Naive B cell (primary cell): ENCODE measurements at regions not wholly inside any gene's neighbourhood (a gene's known extent, or its start where the extent isn't known, plus 50 kb on each side); places are given as distances from the start of the nearest gene placed in this dataset.

Experiments
- ATAC-seq, 2 donors: fragments of 150-1000 bp; cut with Tn5 transposase; 2 replicates each; pipeline ENCODE4 v1.10.0; 2021; ENCODE audit warnings: low read depth in 2 of 2, mild to moderate bottlenecking in 2 of 2, moderate library complexity in 2 of 2
- DNase-seq: peaks from one replicate; pipeline ENCODE4 v3.0.0; 2022
- H3K27ac Mint-ChIP-seq, 6 donors: one replicate each; pipeline ENCODE4 v1.8.0; 2020 to 2022; ENCODE audit warnings: mild to moderate bottlenecking in 6 of 6, mixed read lengths in 6 of 6, moderate library complexity in 5 of 6, inconsistent platforms in 2 of 6
- H3K27me3 Mint-ChIP-seq, 3 donors: one replicate each; pipeline ENCODE4 v1.8.0; 2021 to 2022; ENCODE audit warnings: mixed read lengths in 3 of 3, mild to moderate bottlenecking in 1 of 3
- H3K36me3 Mint-ChIP-seq, 2 donors: one replicate each; pipeline ENCODE4 v1.8.0; 2020 to 2022; ENCODE audit warnings: mixed read lengths in 2 of 2, inconsistent platforms in 1 of 2, mild to moderate bottlenecking in 1 of 2
- H3K4me1 Mint-ChIP-seq, 3 donors: one replicate each; pipeline ENCODE4 v1.8.0; 2020 to 2022; ENCODE audit warnings: mixed read lengths in 3 of 3, inconsistent platforms in 1 of 3, mild to moderate bottlenecking in 1 of 3, moderate library complexity in 1 of 3
- H3K4me3 Mint-ChIP-seq, 8 donors: one replicate each; pipeline ENCODE4 v1.8.0; 2020 to 2022; ENCODE audit warnings: mild to moderate bottlenecking in 8 of 8, mixed read lengths in 8 of 8, moderate library complexity in 8 of 8, inconsistent platforms in 2 of 8
- H3K9me3 Mint-ChIP-seq, 7 donors: one replicate each; pipeline ENCODE4 v1.8.0; 2020 to 2022; ENCODE audit warnings: mixed read lengths in 7 of 7, mild to moderate bottlenecking in 5 of 7, inconsistent platforms in 2 of 7, moderate library complexity in 1 of 7

DNA sequence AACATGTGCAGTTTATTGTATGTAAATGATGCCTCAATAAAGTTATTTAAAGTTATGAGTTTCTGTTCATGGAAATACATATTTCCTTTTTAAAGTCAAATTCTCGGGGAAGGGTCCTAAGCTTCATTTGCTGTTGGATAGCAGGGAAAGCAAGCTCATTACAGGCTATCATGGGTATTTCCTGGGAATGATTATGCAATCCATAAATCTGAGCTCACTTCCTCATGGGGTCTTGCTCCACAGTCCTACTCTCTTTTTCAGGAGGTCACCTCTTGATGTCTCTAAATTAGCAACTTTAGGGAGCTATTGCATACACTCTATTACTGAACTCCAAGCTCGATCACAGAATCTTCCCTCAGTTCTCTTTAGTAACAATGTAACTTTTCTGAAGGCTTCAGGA, 69.9 kb upstream of the TP63 start:
- ATAC-seq (no peak), DNase-seq (no peak)
- Mint-ChIP-seq H3K4me1 (peaks cover 0 to 2% (median 0%) of the 10 kb centered on the region in 3 donors), H3K9me3 (peaks cover 2 to 13% (median 7%) of the 10 kb centered on the region in 7 donors), H3K4me3 (no peak overlapping the region), H3K27ac (no peak overlapping the region), H3K27me3 (no peaks in the 10 kb centered on the region), H3K36me3 (no peaks in the 10 kb centered on the region)

DNA sequence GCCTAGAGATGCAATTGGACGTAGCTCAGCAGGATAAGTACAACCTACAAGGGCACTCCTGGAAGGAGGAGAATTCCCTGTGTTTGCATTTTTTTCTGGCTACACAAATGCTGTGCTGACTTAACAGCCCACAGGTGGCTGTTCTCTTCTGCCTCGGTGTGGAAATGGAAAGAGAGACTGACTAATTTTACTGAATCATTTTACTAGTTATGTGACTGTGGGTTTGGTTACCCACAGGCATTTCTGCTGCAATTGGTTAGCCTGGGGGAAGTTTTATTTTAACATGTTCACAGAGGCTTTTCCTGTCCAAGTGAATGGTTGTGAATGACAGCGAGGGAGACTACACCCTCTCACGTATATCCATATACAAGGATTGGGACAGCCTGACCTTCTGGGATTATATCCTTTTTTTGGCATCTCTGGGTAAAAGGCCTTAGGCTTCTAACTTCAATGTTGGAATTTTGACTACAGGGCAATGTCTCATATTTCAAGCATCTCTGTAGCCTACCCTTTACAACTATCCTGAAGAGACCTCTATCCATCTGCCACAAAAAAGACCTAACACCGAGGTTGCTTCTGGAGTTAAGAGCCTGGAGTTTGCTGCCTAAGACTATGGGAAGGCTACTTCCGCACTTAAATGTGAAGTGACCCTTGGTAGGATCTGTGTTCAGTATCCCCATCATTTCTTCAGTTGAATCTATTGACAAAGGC, 67.2 kb upstream of the TP63 start:
- peaks cover 0 to 4% (median under 1%) of the 10 kb centered on the region in 7 donors for H3K9me3 Mint-ChIP-seq

GRCh38 chr3:189566550-189567130, 64.5 kb upstream of the TP63 start:
- Mint-ChIP-seq H3K4me3 (no peak overlapping the region), H3K4me1 (peaks cover 0 to 8% (median 2%) of the 10 kb centered on the region in 3 donors)

More for the DNA sequence above, 67.2 kb upstream of the TP63 start:
- no peaks in the 10 kb centered on the region for H3K27me3 Mint-ChIP-seq
- H3K4me3 Mint-ChIP-seq: no peak overlapping the region
- H3K36me3 Mint-ChIP-seq: no peaks in the 10 kb centered on the region
- DNase-seq: no peak
- no peak for ATAC-seq
- peaks cover 0 to 8% (median 2%) of the 10 kb centered on the region in 3 donors for H3K4me1 Mint-ChIP-seq
- H3K27ac Mint-ChIP-seq: no peak overlapping the region

GRCh38 chr3:189567322-189567721, 63.9 kb upstream of the TP63 start:
- Mint-ChIP-seq H3K4me3 (no peak overlapping the region), H3K27me3 (no peaks in the 10 kb centered on the region), H3K4me1 (peaks cover 0 to 8% (median 2%) of the 10 kb centered on the region in 3 donors), H3K36me3 (no peaks in the 10 kb centered on the region), H3K27ac (peak overlapping the region in 2 of 6 donors; percentile 8 to 42), H3K9me3 (peaks cover 0 to 4% (median 0%) of the 10 kb centered on the region in 7 donors)
- no peak for DNase-seq
- no peak for ATAC-seq

More at GRCh38 chr3:189566550-189567130, 64.5 kb upstream of the TP63 start:
- Mint-ChIP-seq H3K36me3 (no peaks in the 10 kb centered on the region), H3K27me3 (no peaks in the 10 kb centered on the region), H3K9me3 (peaks cover 0 to 4% (median 0%) of the 10 kb centered on the region in 7 donors), H3K27ac (peak overlapping the region in 2 of 6 donors; percentile 21 to 49)
- DNase-seq: no peak
- ATAC-seq: no peak

DNA sequence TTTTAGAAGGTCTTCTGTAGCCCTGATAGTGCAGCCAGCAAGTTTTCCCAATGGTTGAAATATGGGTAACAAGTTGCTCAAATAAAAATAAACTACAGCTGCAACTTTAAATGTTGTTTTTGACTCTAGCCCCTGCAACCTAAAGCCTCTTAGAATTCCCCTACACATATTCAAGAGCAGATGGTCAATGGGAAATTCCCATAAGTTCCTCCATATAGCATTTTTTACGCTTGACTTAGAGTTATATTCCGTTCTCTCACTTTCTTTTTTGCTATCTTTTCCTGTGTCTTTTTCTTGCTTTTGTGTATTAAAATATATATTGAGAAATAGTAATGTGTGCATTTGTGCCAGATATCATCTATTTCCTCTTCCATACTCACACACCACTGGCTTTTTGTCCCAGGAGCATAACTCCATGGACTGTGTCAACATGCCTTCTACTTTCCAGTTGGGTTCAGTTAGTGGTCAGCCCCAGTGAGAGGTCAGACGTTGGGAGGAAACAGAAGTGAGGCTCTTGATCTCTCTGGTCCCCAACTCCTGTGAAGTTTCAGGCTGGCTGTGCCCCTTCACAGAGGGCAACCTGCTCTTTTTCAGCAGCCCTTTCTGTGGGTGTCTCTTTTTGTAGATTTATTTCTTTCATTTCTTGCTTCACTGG, 63.3 kb upstream of the TP63 start:
- Mint-ChIP-seq H3K27ac (peak overlapping the region in 3 of 6 donors; percentile 51 to 68 (median 67)), H3K36me3 (no peaks in the 10 kb centered on the region), H3K27me3 (no peaks in the 10 kb centered on the region), H3K4me3 (peak overlapping the region in 1 of 8 donors; percentile 8), H3K4me1 (peaks cover 0 to 8% (median 2%) of the 10 kb centered on the region in 3 donors), H3K9me3 (peaks cover 0 to 4% (median 0%) of the 10 kb centered on the region in 7 donors)
- no peak for DNase-seq
- peak in 1 of 2 donors; percentile 54 for ATAC-seq

DNA sequence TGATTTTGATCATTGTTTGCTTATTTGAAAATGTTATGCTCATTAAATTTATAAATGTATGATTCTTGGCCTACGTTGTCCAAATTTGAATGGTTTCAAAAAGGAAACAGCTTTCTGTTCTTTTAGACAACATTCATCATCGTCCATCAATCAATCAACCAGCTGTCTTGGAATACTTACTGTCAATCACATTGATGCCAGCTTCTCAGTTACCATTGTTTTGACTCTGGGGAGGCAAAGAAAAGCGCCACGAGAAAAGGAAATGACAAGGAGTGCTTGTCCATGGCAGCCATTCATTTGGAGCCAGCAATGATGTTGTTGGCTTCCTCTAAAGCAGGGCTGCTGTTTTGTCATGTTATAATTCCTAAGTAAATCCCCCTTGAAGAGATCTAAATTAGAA, 62.2 kb upstream of the TP63 start:
- Mint-ChIP-seq H3K4me3 (no peak overlapping the region), H3K27me3 (no peaks in the 10 kb centered on the region), H3K4me1 (peaks cover 0 to 8% (median 2%) of the 10 kb centered on the region in 3 donors), H3K36me3 (no peaks in the 10 kb centered on the region), H3K27ac (peak overlapping the region in 1 of 6 donors; percentile 31), H3K9me3 (peaks cover 0 to 4% (median 0%) of the 10 kb centered on the region in 7 donors)
- ATAC-seq: no peak
- no peak for DNase-seq

DNA sequence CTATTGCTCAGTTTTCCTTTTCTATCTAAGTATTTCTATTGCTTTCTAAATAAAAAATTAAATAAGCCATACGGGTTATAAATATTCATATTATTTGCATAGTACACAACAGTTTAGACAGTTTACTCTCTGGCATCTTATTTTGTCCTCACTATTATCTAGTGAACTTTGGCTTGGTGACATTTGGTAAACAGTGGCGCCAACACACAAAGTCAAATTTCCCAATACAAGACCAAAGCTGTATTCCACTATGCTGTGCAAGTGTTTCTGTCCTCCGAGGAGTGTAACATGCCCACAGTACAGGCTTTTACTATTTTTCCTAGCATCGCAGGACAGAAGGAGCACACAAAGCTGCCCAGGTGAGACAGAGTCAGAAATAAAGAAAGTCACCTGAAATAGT, 61.7 kb upstream of the TP63 start:
- peaks cover 0 to 4% (median 0%) of the 10 kb centered on the region in 7 donors for H3K9me3 Mint-ChIP-seq
- DNase-seq (no peak), ATAC-seq (no peak)
- no peaks in the 10 kb centered on the region for H3K27me3 Mint-ChIP-seq
- no peak overlapping the region for H3K4me3 Mint-ChIP-seq
- H3K27ac Mint-ChIP-seq: no peak overlapping the region
- H3K36me3 Mint-ChIP-seq: no peaks in the 10 kb centered on the region
- peaks cover 0 to 8% (median 1%) of the 10 kb centered on the region in 3 donors for H3K4me1 Mint-ChIP-seq

- ATAC-seq (peak; percentile 37 to 56), DNase-seq (no peak)
- Mint-ChIP-seq H3K36me3 (no peaks in the 10 kb centered on the region), H3K4me3 (no peak overlapping the region), H3K27ac (no peak overlapping the region), H3K4me1 (peaks cover 0 to 8% (median 0%) of the 10 kb centered on the region in 3 donors), H3K27me3 (no peaks in the 10 kb centered on the region), H3K9me3 (peaks cover 0 to 4% (median 0%) of the 10 kb centered on the region in 7 donors)
These were observed 60.3 kb upstream of the TP63 start for GRCh38 chr3:189570916-189571315.

- no peak overlapping the region for H3K4me3 Mint-ChIP-seq
- H3K9me3 Mint-ChIP-seq: peaks cover 0 to 4% (median 0%) of the 10 kb centered on the region in 7 donors
- H3K27me3 Mint-ChIP-seq: no peaks in the 10 kb centered on the region
- ATAC-seq: no peak
- H3K27ac Mint-ChIP-seq: no peak overlapping the region
- peaks cover 0 to 8% (median 0%) of the 10 kb centered on the region in 3 donors for H3K4me1 Mint-ChIP-seq
- DNase-seq: no peak
- no peaks in the 10 kb centered on the region for H3K36me3 Mint-ChIP-seq
These were observed 58.9 kb upstream of the TP63 start for GRCh38 chr3:189572249-189572648.

GRCh38 chr3:189573004-189573403, 58.2 kb upstream of the TP63 start:
- Mint-ChIP-seq H3K9me3 (peaks cover 0 to 5% (median 0%) of the 10 kb centered on the region in 7 donors), H3K27ac (no peak overlapping the region), H3K4me3 (no peak overlapping the region), H3K4me1 (peaks cover 0 to 4% (median 0%) of the 10 kb centered on the region in 3 donors), H3K36me3 (no peaks in the 10 kb centered on the region), H3K27me3 (no peaks in the 10 kb centered on the region)
- DNase-seq (no peak), ATAC-seq (no peak)

GRCh38 chr3:189576486-189576885, 54.7 kb upstream of the TP63 start:
- Mint-ChIP-seq H3K4me1 (no peaks in the 10 kb centered on the region), H3K27ac (no peak overlapping the region), H3K9me3 (peaks cover 0 to 6% (median 0%) of the 10 kb centered on the region in 7 donors), H3K4me3 (no peak overlapping the region), H3K36me3 (no peaks in the 10 kb centered on the region), H3K27me3 (no peaks in the 10 kb centered on the region)
- no peak for ATAC-seq
- no peak for DNase-seq

DNA sequence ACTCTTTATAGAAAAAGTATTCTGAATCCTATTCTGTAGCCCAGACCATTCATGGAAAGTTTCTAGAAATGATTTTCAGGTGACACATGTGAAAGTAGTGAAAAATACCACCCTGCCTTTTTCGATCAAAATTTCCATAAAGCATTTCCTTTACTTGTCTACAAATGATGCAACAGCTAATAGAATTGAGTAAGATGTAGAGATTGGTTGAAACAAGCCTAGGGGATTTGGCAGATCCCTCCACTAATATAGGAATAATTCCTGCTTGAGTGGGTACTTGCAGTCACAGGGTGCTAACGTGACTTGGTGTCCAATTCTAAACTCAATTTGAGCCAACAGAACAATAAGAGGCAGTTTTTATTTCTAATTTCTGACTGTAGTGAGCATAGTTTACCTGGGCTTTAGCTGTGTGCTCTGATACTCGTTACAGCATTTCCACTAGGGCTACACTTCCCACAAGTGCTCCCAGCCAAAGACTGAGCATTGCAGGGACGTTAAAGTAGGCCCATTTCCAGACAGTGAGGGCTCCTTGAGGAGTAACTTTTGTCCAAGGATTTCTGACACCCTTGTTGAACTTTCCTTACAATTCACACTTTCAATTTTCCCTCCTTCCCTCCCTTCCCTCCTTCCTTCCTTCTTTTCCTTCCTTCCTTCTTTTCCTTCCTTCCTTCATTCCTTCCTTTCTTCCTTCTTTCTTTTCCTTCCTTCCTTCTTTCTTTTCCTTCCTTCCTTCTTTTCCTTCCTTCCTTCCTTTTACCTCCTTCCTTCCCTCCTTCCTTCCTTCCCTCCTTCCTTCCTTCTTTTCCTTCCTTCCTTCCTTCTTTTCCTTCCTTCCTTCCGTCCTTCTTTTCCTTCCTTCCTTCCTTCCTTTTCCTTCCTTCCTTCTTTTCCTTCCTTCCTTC, 53.9 kb upstream of the TP63 start:
- H3K9me3 Mint-ChIP-seq: peaks cover 0 to 6% (median 0%) of the 10 kb centered on the region in 7 donors
- DNase-seq: no peak
- H3K36me3 Mint-ChIP-seq: no peaks in the 10 kb centered on the region
- H3K27ac Mint-ChIP-seq: no peak overlapping the region
- H3K4me3 Mint-ChIP-seq: no peak overlapping the region
- no peaks in the 10 kb centered on the region for H3K27me3 Mint-ChIP-seq
- no peaks in the 10 kb centered on the region for H3K4me1 Mint-ChIP-seq
- no peak for ATAC-seq

GRCh38 chr3:189580190-189580589, 51.0 kb upstream of the TP63 start:
- Mint-ChIP-seq H3K4me3 (no peak overlapping the region), H3K27ac (no peak overlapping the region), H3K36me3 (no peaks in the 10 kb centered on the region), H3K9me3 (peaks cover 0 to 6% (median 0%) of the 10 kb centered on the region in 7 donors), H3K27me3 (no peaks in the 10 kb centered on the region), H3K4me1 (no peaks in the 10 kb centered on the region)
- DNase-seq (no peak), ATAC-seq (no peak)
